SK-N-SH (cell line): ENCODE measurements at regions not wholly inside any gene's neighbourhood (a gene's known extent, or its start where the extent isn't known, plus 50 kb on each side); places are given as distances from the start of the nearest gene placed in this dataset.

ENCODE experiments used
- CTCF ChIA-PET: fragments of 300-600, 350-600 bp; formaldehyde crosslinking; extraction: SDS; loops from one replicate; lab custom pipeline; 2021; lab: Yijun Ruan, JAX
- POLR2A ChIA-PET: fragments of 350-600 bp; sonication (Branson Sonifier 250); formaldehyde crosslinking; extraction: SDS; loops from one replicate; lab custom pipeline; 2020; ENCODE audit warnings: antibody characterized with exemption, inconsistent platforms; lab: Yijun Ruan, JAX
- DNase-seq: peaks from one replicate; pipeline ENCODE4 v3.0.0; 2012
- H2AFZ ChIP-seq: fragments of 200-600 bp; sonication (generic); 2 replicates; pipeline ENCODE4 v1.8.1; 2016; ENCODE audit warnings: antibody characterized with exemption, mild to moderate bottlenecking, low read depth
- H3F3A ChIP-seq: fragments of 200-600 bp; sonication (generic); replicated peaks from 2 replicates; pipeline ENCODE3; 2016; ENCODE audit warnings: antibody characterized with exemption, mild to moderate bottlenecking; ENCODE audit not compliant: insufficient read depth
- H3K27ac ChIP-seq, 2 experiments: fragments of 200-500 bp in 1 of 2; fragments of 200-600 bp in 1 of 2; sonication (Bioruptor generic) in 1 of 2; sonication (generic), shearing (Covaris generic) in 1 of 2; 2 replicates each; pipeline versions ENCODE4 v1.5.1 to v1.6.1; 2014 to 2016; ENCODE audit warnings: low read depth in 2 of 2, inconsistent platforms in 1 of 2, low read length in 1 of 2, mild to moderate bottlenecking in 1 of 2, mixed read lengths in 1 of 2
- H3K27me3 ChIP-seq: fragments of 200-600 bp; sonication (generic), shearing (Covaris generic); 2 replicates; pipeline ENCODE4 v1.6.1; 2016; ENCODE audit warnings: mixed run types; ENCODE audit not compliant: insufficient read depth
- H3K36me3 ChIP-seq, 2 experiments: fragments of 200-500 bp in 1 of 2; fragments of 200-600 bp in 1 of 2; sonication (Bioruptor generic) in 1 of 2; sonication (generic) in 1 of 2; replicated peaks in 1 of 2; 2 replicates each; pipeline versions ENCODE3 to v1.5.1; 2014 to 2016; ENCODE audit warnings: low read length in 1 of 2, mild to moderate bottlenecking in 1 of 2; ENCODE audit not compliant: insufficient read depth in 2 of 2, control insufficient read depth in 1 of 2
- H3K4me1 ChIP-seq, 2 experiments: fragments of 200-500 bp in 1 of 2; fragments of 200-600 bp in 1 of 2; sonication (Bioruptor generic) in 1 of 2; sonication (generic), shearing (Covaris generic) in 1 of 2; 2 replicates each; pipeline versions ENCODE4 v1.5.1 to v1.6.1; 2014 to 2016; ENCODE audit warnings: low read depth in 1 of 2, low read length in 1 of 2, mixed run types in 1 of 2; ENCODE audit not compliant: insufficient read depth in 2 of 2, control insufficient read depth in 1 of 2
- H3K4me2 ChIP-seq: fragments of 200-600 bp; sonication (generic), shearing (Covaris generic); 2 replicates; pipeline ENCODE4 v1.6.1; 2017; ENCODE audit warnings: mixed run types
- H3K4me3 ChIP-seq, 2 experiments: fragments of 200-500 bp in 1 of 2; fragments of 200-600 bp in 1 of 2; sonication (Bioruptor generic) in 1 of 2; sonication (generic), shearing (Covaris generic) in 1 of 2; 2 replicates each; pipeline versions ENCODE4 v1.5.1 to v1.8.1; 2014 to 2016; ENCODE audit warnings: low read depth in 2 of 2, inconsistent platforms in 1 of 2, low read length in 1 of 2, mild to moderate bottlenecking in 1 of 2, mixed read lengths in 1 of 2, moderate library complexity in 1 of 2
- H3K79me2 ChIP-seq: fragments of 200-600 bp; sonication (generic); 2 replicates; pipeline ENCODE4 v1.8.1; 2017; ENCODE audit warnings: mild to moderate bottlenecking; ENCODE audit not compliant: insufficient read depth
- H3K9ac ChIP-seq: fragments of 200-600 bp; sonication (generic); 2 replicates; pipeline ENCODE4 v1.6.1; 2017; ENCODE audit warnings: mixed run types
- H3K9me2 ChIP-seq: fragments of 200-600 bp; sonication (generic); 2 replicates; pipeline ENCODE4 v1.6.1; 2017; ENCODE audit warnings: mixed run types
- H3K9me3 ChIP-seq: fragments of 200-600 bp; sonication (generic); 2 replicates; pipeline ENCODE4 v1.6.1; 2017; ENCODE audit warnings: mixed run types, mild to moderate bottlenecking, moderate library complexity
- H4K20me1 ChIP-seq: fragments of 200-600 bp; sonication (generic); 2 replicates; pipeline ENCODE4 v1.6.1; 2017; ENCODE audit warnings: mild to moderate bottlenecking, mixed run types; ENCODE audit not compliant: insufficient read depth
- CHD2 ChIP-seq: fragments of 150-350 bp; IDR thresholded peaks from 2 replicates; pipeline ENCODE4 v1.6.1; 2018; ENCODE audit warnings: low read length; ENCODE audit not compliant: partially characterized antibody
- ELF1 ChIP-seq: IDR thresholded peaks from 2 replicates; pipeline ENCODE4 v1.4.0; 2012
- EP300 ChIP-seq, 2 experiments: IDR thresholded peaks; 2 replicates each; pipeline versions ENCODE4 v1.4.0 to v1.6.1; 2012; ENCODE audit warnings: borderline replicate concordance in 1 of 2, low read depth in 1 of 2, low read length in 1 of 2
- EZH2phosphoT487 ChIP-seq: fragments of 200-600 bp; sonication (generic); IDR thresholded peaks from 2 replicates; pipeline ENCODE4 v1.6.1; 2017; ENCODE audit warnings: low read depth, mixed run types, mild to moderate bottlenecking, antibody characterized with exemption, moderate library complexity, borderline replicate concordance
- FOSL2 ChIP-seq: IDR thresholded peaks from 2 replicates; pipeline ENCODE4 v1.4.0; 2012; ENCODE audit warnings: low read depth, mild to moderate bottlenecking, moderate library complexity, borderline replicate concordance
- GABPA ChIP-seq: IDR thresholded peaks from 2 replicates; pipeline ENCODE4 v1.4.0; 2012; ENCODE audit warnings: low read depth, mild to moderate bottlenecking
- GATA2 ChIP-seq: sonication (generic); formaldehyde crosslinking; IDR thresholded peaks from 2 replicates; pipeline ENCODE4 v1.5.0; 2020; ENCODE audit warnings: mild to moderate bottlenecking, missing genetic modification reagents
- JUND ChIP-seq: IDR thresholded peaks from 2 replicates; pipeline ENCODE4 v1.4.0; 2012
- NFIC ChIP-seq: IDR thresholded peaks from 2 replicates; pipeline ENCODE4 v1.4.0; 2012; ENCODE audit warnings: borderline replicate concordance
- POLR2AphosphoS5 ChIP-seq: IDR thresholded peaks from 2 replicates; pipeline ENCODE4 v1.6.1; 2012; ENCODE audit warnings: low read depth, low read length
- RCOR1 ChIP-seq: fragments of 150-350 bp; IDR thresholded peaks from 2 replicates; pipeline ENCODE4 v1.6.1; 2017; ENCODE audit warnings: antibody characterized with exemption, low read length
- RFX5 ChIP-seq: IDR thresholded peaks from 2 replicates; pipeline ENCODE4 v1.6.1; 2012; ENCODE audit warnings: mild to moderate bottlenecking, improper control_type of control experiment, low read length
- RXRA ChIP-seq: IDR thresholded peaks from 2 replicates; pipeline ENCODE4 v1.4.0; 2012; ENCODE audit warnings: low read depth, mild to moderate bottlenecking, borderline replicate concordance
- SIN3A ChIP-seq: IDR thresholded peaks from 2 replicates; pipeline ENCODE4 v1.6.1; 2012; ENCODE audit warnings: low read depth, mild to moderate bottlenecking, low read length, moderate library complexity, borderline replicate concordance
- TEAD4 ChIP-seq: IDR thresholded peaks from 2 replicates; pipeline ENCODE4 v1.4.0; 2012; ENCODE audit warnings: mild to moderate bottlenecking, borderline replicate concordance; ENCODE audit not compliant: insufficient read depth
- YY1 ChIP-seq: IDR thresholded peaks from 2 replicates; pipeline ENCODE4 v1.4.0; 2012; ENCODE audit warnings: low read depth, mild to moderate bottlenecking
- WGBS: methylation state at CpG from one replicate; pipeline ENCODE4 v1.1.6; 2017; ENCODE audit warnings: low lambda C conversion rate; 5-methylcytosine and 5-hydroxymethylcytosine counted together
- TF ChIP-seq, protein P1 (sequence below): fragments of 150-350 bp; IDR thresholded peaks from 2 replicates; pipeline ENCODE4 v1.6.1; 2016; ENCODE audit warnings: mild to moderate bottlenecking, low read depth, low read length
- TF ChIP-seq, protein P2 (sequence below): fragments of 200-600 bp; sonication (generic); IDR thresholded peaks from 2 replicates; pipeline ENCODE4 v1.6.1; 2017; ENCODE audit warnings: antibody characterized with exemption, mild to moderate bottlenecking, moderate library complexity
- TF ChIP-seq, protein P3 (sequence below): IDR thresholded peaks from 2 replicates; pipeline ENCODE4 v1.4.0; 2012; ENCODE audit warnings: low read depth, borderline replicate concordance

GRCh38 chr18:64330931-64331330 is 182.0 kb upstream of the LINC00305 start:
- DNase-seq: no peak
- Histone ChIP-seq H3K79me2 (no peaks in the 10 kb centered on the region), H3K4me3 (no peak overlapping the region), H3K9me2 (no peaks in the 10 kb centered on the region), H4K20me1 (no peaks in the 10 kb centered on the region), H3K4me1 (peaks cover 0 to 3% of the 10 kb centered on the region in 2 experiments; a peak in 1 of 4 replicates), H3F3A (no peaks in the 10 kb centered on the region), H3K4me2 (no peak overlapping the region), H2AFZ (no peak overlapping the region), H3K9me3 (no peaks in the 10 kb centered on the region), H3K27me3 (no peaks in the 10 kb centered on the region), H3K9ac (no peak overlapping the region), H3K27ac (no peak overlapping the region), H3K36me3 (no peaks in the 10 kb centered on the region)
- POLR2A ChIA-PET: no interaction called here
- CTCF ChIA-PET: interaction anchor here (1.3 kb wide), 1 partner anchor 16 kb away, joined by 3 read pairs; no protein-coding TSS in a partner anchor
- 18% methylated on average over 6 of the region's 6 CpGs for WGBS
- no peak for TF ChIP-seq TEAD4
- no peak for TF ChIP-seq EP300 (IDR thresholded peaks at IDR 0.05; ENCODE audit: borderline replicate concordance in 1 of 2, low read depth in 1 of 2, low read length in 1 of 2)
- no peak for TF ChIP-seq NFIC
- TF ChIP-seq GATA2 (CRISPR knock-in tag): no peak
- TF ChIP-seq, protein P1, sequence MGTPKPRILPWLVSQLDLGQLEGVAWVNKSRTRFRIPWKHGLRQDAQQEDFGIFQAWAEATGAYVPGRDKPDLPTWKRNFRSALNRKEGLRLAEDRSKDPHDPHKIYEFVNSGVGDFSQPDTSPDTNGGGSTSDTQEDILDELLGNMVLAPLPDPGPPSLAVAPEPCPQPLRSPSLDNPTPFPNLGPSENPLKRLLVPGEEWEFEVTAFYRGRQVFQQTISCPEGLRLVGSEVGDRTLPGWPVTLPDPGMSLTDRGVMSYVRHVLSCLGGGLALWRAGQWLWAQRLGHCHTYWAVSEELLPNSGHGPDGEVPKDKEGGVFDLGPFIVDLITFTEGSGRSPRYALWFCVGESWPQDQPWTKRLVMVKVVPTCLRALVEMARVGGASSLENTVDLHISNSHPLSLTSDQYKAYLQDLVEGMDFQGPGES: no peak
- no peak for TF ChIP-seq RXRA
- TF ChIP-seq, protein P2, sequence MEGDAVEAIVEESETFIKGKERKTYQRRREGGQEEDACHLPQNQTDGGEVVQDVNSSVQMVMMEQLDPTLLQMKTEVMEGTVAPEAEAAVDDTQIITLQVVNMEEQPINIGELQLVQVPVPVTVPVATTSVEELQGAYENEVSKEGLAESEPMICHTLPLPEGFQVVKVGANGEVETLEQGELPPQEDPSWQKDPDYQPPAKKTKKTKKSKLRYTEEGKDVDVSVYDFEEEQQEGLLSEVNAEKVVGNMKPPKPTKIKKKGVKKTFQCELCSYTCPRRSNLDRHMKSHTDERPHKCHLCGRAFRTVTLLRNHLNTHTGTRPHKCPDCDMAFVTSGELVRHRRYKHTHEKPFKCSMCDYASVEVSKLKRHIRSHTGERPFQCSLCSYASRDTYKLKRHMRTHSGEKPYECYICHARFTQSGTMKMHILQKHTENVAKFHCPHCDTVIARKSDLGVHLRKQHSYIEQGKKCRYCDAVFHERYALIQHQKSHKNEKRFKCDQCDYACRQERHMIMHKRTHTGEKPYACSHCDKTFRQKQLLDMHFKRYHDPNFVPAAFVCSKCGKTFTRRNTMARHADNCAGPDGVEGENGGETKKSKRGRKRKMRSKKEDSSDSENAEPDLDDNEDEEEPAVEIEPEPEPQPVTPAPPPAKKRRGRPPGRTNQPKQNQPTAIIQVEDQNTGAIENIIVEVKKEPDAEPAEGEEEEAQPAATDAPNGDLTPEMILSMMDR: no peak
- TF ChIP-seq, protein P3, sequence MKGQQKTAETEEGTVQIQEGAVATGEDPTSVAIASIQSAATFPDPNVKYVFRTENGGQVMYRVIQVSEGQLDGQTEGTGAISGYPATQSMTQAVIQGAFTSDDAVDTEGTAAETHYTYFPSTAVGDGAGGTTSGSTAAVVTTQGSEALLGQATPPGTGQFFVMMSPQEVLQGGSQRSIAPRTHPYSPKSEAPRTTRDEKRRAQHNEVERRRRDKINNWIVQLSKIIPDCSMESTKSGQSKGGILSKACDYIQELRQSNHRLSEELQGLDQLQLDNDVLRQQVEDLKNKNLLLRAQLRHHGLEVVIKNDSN: no peak
- no peak for TF ChIP-seq ELF1
- no peak for TF ChIP-seq SIN3A
- no peak for TF ChIP-seq GABPA
- TF ChIP-seq RCOR1: no peak
- no peak for TF ChIP-seq EZH2phosphoT487
- TF ChIP-seq CHD2: no peak
- TF ChIP-seq YY1: no peak
- no peak for TF ChIP-seq FOSL2
- TF ChIP-seq JUND: no peak
- no peak for TF ChIP-seq POLR2AphosphoS5
- TF ChIP-seq RFX5: no peak
